Muscle of leg (tissue), 3 donors: ENCODE measurements at regions not wholly inside any gene's neighbourhood (a gene's known extent, or its start where the extent isn't known, plus 50 kb on each side); places are given as distances from the start of the nearest gene placed in this dataset.

Experiments used
- DNase-seq: peaks from one replicate; pipeline ENCODE4 v3.0.0; 2013
- H3K27ac ChIP-seq: one replicate; pipeline ENCODE4 v1.5.1; 2013; ENCODE audit warnings: mild to moderate bottlenecking, low read length, control low read depth
- H3K27me3 ChIP-seq: one replicate; pipeline ENCODE4 v1.6.1; 2013; ENCODE audit warnings: low read length; ENCODE audit not compliant: control insufficient read depth, insufficient read depth
- H3K36me3 ChIP-seq: one replicate; pipeline ENCODE4 v1.6.1; 2013; ENCODE audit warnings: low read length; ENCODE audit not compliant: control insufficient read depth, insufficient read depth
- H3K4me1 ChIP-seq: one replicate; pipeline ENCODE4 v1.6.1; 2013; ENCODE audit warnings: low read length; ENCODE audit not compliant: control insufficient read depth, insufficient read depth
- H3K4me3 ChIP-seq: one replicate; pipeline ENCODE4 v1.5.1; 2013; ENCODE audit warnings: low read length, control low read depth
- H3K9me3 ChIP-seq: replicated peaks from 2 replicates; pipeline ENCODE4 v1.6.1; 2013; ENCODE audit warnings: low read depth, low read length; ENCODE audit not compliant: control insufficient read depth
- WGBS: methylation state at CpG from one replicate; pipeline ENCODE4 v1.1.5; 2013; ENCODE audit warnings: missing lambda C conversion rate; ENCODE audit not compliant: insufficient coverage; 5-methylcytosine and 5-hydroxymethylcytosine counted together

GRCh38 chr10:131444286-131444685, 132.8 kb upstream of the TCERG1L start:
- no peak for DNase-seq
- no peaks in the 10 kb centered on the region for H3K9me3 ChIP-seq
- H3K36me3 ChIP-seq: no peaks in the 10 kb centered on the region
- H3K27ac ChIP-seq: no peak overlapping the region
- H3K27me3 ChIP-seq: peaks cover 17% of the 10 kb centered on the region
- H3K4me1 ChIP-seq: peaks cover 6% of the 10 kb centered on the region
- no peak overlapping the region for H3K4me3 ChIP-seq

GRCh38 chr10:131444862-131445461, 133.4 kb upstream of the TCERG1L start:
- no peak overlapping the region for H3K4me3 ChIP-seq
- WGBS: 25% methylated on average over 11 of the region's 12 CpGs
- no peak overlapping the region for H3K27ac ChIP-seq
- DNase-seq: peak; percentile 47
- no peaks in the 10 kb centered on the region for H3K36me3 ChIP-seq
- peaks cover 17% of the 10 kb centered on the region for H3K27me3 ChIP-seq
- H3K4me1 ChIP-seq: peaks cover 6% of the 10 kb centered on the region
- H3K9me3 ChIP-seq: no peaks in the 10 kb centered on the region

- H3K27me3 ChIP-seq: peaks cover 14% of the 10 kb centered on the region
These were observed 134.1 kb upstream of the TCERG1L start for GRCh38 chr10:131445623-131446022.

GRCh38 chr10:131446171-131446570, 134.7 kb upstream of the TCERG1L start:
- Histone ChIP-seq H3K4me1 (peaks cover 6% of the 10 kb centered on the region), H3K4me3 (no peak overlapping the region), H3K36me3 (no peaks in the 10 kb centered on the region), H3K9me3 (no peaks in the 10 kb centered on the region), H3K27ac (no peak overlapping the region), H3K27me3 (peaks cover 10% of the 10 kb centered on the region)
- WGBS: 85% methylated on average over 8 of the region's 12 CpGs
- no peak for DNase-seq

More at GRCh38 chr10:131445623-131446022, 134.1 kb upstream of the TCERG1L start:
- H3K36me3 ChIP-seq: no peaks in the 10 kb centered on the region
- DNase-seq: no peak
- H3K27ac ChIP-seq: no peak overlapping the region
- no peaks in the 10 kb centered on the region for H3K9me3 ChIP-seq
- H3K4me3 ChIP-seq: no peak overlapping the region
- peaks cover 6% of the 10 kb centered on the region for H3K4me1 ChIP-seq
- WGBS: no CpG with 5 or more reads among the region's 8 CpGs

GRCh38 chr10:131448171-131448570, 136.7 kb upstream of the TCERG1L start:
- WGBS: 53% methylated on average over 9 of the region's 13 CpGs
- no peak for DNase-seq
- Histone ChIP-seq H3K4me3 (no peak overlapping the region), H3K27ac (no peak overlapping the region), H3K4me1 (peaks cover 10% of the 10 kb centered on the region), H3K36me3 (no peaks in the 10 kb centered on the region), H3K9me3 (no peaks in the 10 kb centered on the region), H3K27me3 (peaks cover 16% of the 10 kb centered on the region)

GRCh38 chr10:131448883-131449282, 137.4 kb upstream of the TCERG1L start:
- WGBS: 93% methylated on average over 11 of the region's 14 CpGs
- Histone ChIP-seq H3K27me3 (peaks cover 18% of the 10 kb centered on the region), H3K27ac (no peak overlapping the region), H3K4me1 (peaks cover 17% of the 10 kb centered on the region), H3K9me3 (no peaks in the 10 kb centered on the region), H3K4me3 (no peak overlapping the region), H3K36me3 (no peaks in the 10 kb centered on the region)
- no peak for DNase-seq

GRCh38 chr10:131450216-131450765, 138.8 kb upstream of the TCERG1L start:
- WGBS: 22% methylated on average over 1 of the region's 7 CpGs
- H3K27me3 ChIP-seq: peaks cover 26% of the 10 kb centered on the region

GRCh38 chr10:131451407-131452015, 140.0 kb upstream of the TCERG1L start:
- WGBS: 70% methylated on average over 7 of the region's 7 CpGs
- Histone ChIP-seq H3K4me3 (no peak overlapping the region), H3K36me3 (no peaks in the 10 kb centered on the region), H3K27me3 (peaks cover 29% of the 10 kb centered on the region), H3K9me3 (no peaks in the 10 kb centered on the region), H3K27ac (no peak overlapping the region), H3K4me1 (peaks cover 16% of the 10 kb centered on the region)
- no peak for DNase-seq

More at GRCh38 chr10:131450216-131450765, 138.8 kb upstream of the TCERG1L start:
- no peak overlapping the region for H3K27ac ChIP-seq
- H3K9me3 ChIP-seq: no peaks in the 10 kb centered on the region
- no peak overlapping the region for H3K4me3 ChIP-seq
- no peak for DNase-seq
- H3K4me1 ChIP-seq: peaks cover 14% of the 10 kb centered on the region
- H3K36me3 ChIP-seq: no peaks in the 10 kb centered on the region

- Histone ChIP-seq H3K4me3 (peak overlapping the region; percentile 32), H3K9me3 (no peaks in the 10 kb centered on the region), H3K27me3 (peaks cover 36% of the 10 kb centered on the region), H3K27ac (peak overlapping the region; percentile 67), H3K36me3 (no peaks in the 10 kb centered on the region), H3K4me1 (peaks cover 16% of the 10 kb centered on the region)
- DNase-seq: peak; percentile 94
- 13% methylated on average over 30 of the region's 33 CpGs for WGBS
These were observed 141.6 kb upstream of the TCERG1L start for GRCh38 chr10:131452926-131453720.
